GM12872 (cell line): ENCODE measurements at regions not wholly inside any gene's neighbourhood (a gene's known extent, or its start where the extent isn't known, plus 50 kb on each side); places are given as distances from the start of the nearest gene placed in this dataset.

Source experiments
- TF ChIP-seq, protein P1 (sequence below): IDR thresholded peaks from 3 replicates; pipeline ENCODE4 v1.5.1; 2011; ENCODE audit warnings: low read depth, mild to moderate bottlenecking, low read length, moderate library complexity; ENCODE audit not compliant: insufficient read depth

DNA sequence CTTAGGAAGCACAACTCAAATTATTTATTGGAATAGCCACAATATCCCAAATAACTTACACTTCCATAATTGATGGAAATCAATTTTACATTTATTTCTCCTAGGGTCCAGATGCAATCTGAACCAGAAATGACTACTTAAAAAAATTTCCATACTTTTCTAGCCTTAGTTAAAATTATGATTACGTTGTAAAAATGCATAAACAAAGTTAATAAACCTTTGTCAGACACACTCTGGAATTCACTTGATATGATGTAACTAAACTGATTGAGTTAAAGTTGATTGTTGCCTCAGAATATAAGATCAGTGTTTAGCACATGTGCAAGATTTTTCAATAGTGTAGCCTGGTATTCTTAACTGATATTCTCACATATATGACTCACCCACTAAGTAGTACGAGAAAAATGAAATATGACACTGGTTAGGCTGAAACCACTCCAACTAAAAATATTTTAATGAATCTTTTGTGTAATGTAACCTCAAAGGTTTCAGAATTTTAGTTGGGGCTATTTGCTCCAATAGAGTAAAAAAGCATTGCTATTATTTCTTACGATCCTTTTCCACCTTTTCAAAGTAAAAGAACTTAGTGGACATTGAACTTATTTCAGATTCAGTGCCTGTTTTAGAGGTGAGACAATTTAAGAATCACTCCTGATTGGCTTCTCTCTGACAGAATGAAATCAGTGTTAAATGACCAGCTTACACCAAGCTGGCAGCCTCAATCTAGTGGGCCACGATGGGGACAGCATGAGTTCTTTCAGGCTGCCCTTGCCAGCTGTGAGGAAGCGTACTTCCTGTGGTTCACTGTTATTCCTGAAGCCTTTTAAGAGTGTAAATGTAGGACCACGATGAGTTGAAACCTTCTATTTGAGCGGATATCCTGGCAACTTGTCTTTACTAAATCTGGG, 277.2 kb upstream of the CDH9 start:
- TF ChIP-seq, protein P1, sequence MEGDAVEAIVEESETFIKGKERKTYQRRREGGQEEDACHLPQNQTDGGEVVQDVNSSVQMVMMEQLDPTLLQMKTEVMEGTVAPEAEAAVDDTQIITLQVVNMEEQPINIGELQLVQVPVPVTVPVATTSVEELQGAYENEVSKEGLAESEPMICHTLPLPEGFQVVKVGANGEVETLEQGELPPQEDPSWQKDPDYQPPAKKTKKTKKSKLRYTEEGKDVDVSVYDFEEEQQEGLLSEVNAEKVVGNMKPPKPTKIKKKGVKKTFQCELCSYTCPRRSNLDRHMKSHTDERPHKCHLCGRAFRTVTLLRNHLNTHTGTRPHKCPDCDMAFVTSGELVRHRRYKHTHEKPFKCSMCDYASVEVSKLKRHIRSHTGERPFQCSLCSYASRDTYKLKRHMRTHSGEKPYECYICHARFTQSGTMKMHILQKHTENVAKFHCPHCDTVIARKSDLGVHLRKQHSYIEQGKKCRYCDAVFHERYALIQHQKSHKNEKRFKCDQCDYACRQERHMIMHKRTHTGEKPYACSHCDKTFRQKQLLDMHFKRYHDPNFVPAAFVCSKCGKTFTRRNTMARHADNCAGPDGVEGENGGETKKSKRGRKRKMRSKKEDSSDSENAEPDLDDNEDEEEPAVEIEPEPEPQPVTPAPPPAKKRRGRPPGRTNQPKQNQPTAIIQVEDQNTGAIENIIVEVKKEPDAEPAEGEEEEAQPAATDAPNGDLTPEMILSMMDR = no peak

DNA sequence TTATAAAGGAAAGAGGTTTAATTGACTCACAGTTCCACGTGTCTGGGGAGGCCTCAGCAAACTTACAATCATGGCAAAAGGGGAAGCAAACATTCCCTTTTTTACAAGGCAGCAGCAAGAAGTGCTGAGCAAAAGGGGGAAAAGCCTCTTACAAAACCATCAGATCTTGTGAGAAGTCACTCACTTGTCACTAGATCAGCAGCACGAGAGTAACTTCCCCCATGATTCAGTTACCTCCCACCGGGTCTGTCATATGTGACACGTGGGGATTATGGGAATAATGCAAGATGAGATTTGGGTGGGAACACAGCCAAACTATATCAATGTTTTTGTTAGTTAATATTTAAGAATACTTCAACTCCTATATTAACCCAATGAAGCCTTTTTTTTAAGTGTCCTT, 275.2 kb upstream of the CDH9 start:
- TF ChIP-seq, protein P1 = no peak

DNA sequence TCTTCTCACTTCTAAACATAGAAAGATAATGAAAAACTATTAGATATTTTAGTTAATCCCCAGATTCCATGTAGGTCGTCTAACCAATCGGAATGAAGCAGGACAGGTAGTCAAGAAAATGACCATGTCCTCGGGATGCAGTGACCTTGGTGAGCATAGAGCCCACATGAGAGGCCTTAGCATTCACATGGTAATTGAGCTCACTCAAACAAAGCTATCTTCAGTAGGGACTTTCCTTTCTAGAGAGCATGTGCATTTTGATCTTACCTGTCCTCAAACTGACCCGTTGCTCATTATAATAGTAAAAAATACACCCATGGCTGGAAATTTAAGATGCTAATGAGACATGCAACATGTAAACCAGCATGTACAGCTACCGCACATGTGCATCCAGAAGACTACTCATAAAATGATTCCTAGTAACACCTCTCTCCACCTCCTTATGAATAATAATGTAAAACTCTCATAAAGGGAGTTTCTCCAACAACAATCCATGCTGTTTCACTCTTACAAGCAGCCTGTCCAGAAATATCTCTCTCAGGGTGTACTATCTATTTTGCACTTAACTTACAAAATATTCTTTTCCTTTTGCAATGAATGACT, 274.0 kb upstream of the CDH9 start:
- TF ChIP-seq, protein P1 = no peak

DNA sequence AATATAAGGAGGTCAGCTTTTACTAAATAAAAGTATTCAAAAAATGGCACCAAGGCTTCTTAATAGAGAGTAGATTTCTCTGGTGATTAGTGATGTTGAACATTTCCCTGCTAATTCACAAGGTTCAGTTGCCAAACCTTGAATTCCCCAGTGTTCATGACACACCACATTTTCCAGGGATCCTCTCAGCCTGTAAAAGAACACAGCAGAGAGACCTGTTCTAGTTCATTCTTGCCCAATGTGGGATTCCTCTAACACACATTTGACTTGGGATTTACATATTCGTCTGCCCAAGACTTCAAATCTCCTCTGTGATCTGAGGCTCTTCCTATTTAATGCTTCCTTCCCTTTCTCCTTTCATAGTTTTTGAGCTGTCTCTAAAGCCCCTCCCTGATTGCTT, 273.2 kb upstream of the CDH9 start:
- TF ChIP-seq, protein P1 = no peak

DNA sequence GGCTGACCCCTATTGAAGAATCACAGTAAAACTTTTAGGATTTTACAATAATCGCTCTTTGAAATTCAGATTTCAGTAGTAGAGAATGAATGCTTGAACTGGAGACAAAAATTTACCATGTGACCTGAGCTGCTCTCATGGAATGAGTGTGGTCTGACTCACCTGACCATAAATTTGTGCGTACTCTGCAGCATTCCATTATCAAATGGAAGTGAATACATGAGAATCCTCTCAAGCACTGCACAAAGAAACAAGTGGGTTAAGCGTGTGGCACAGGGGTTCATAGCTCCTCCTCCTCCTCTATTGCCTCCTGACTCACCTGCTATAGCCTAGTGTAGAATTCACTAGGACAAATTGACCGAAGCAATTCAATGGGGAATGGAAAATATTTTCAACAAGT, 269.8 kb upstream of the CDH9 start:
- TF ChIP-seq, protein P1 = no peak

DNA sequence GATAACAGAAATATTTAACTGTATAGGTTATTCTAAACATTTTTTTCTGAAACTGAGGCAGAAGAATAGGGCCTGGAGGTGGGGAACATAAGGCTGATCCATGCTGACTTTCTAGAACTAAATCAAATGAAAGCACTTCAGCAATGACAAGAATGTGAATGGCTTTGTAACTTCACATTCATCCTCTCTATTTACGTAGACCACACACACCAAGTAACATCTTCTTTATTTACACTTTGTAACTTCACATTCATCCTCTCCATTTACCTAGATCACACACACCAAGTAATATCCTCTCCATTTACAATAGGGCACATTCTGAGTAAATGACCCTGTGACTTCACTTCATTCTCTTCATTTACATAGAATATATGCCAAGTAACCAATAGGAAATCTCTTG, 251.8 kb upstream of the CDH9 start:
- TF ChIP-seq, protein P1 = no peak

DNA sequence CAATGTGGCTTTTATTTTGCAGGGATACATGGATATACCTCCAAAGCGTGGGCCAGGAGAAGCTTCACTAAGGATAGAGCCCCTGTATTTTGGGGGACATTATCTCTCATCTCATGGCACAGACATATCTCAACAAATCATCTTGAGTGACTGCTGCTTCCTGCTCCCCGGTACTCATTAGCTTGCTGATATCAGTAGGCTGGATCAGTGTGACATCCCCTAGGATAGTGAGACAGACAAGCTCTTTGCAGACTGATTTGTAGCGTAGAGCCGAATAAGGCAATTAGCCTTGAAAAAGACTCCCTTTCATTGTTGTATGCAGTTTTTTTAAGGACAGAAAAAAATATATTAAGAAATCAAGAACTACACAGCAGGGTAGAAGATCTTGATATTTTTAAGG, 237.7 kb upstream of the CDH9 start:
- TF ChIP-seq, protein P1 = no peak
